HG02938 (cell line): ENCODE measurements at regions not wholly inside any gene's neighbourhood (a gene's known extent, or its start where the extent isn't known, plus 50 kb on each side); places are given as distances from the start of the nearest gene placed in this dataset.
"Not testable (repeated sequence)": the region's sequence is repeated elsewhere in the genome, so short reads cannot be mapped to it uniquely, and the experiment has no call there.

ENCODE experiments used
- ATAC-seq: cut with Tn5 transposase; IDR thresholded peaks from one replicate; pipeline ENCODE4 v1.9.1; 2021; ENCODE audit warnings: mild to moderate bottlenecking, moderate library complexity; ENCODE audit not compliant: unreplicated experiment

DNA sequence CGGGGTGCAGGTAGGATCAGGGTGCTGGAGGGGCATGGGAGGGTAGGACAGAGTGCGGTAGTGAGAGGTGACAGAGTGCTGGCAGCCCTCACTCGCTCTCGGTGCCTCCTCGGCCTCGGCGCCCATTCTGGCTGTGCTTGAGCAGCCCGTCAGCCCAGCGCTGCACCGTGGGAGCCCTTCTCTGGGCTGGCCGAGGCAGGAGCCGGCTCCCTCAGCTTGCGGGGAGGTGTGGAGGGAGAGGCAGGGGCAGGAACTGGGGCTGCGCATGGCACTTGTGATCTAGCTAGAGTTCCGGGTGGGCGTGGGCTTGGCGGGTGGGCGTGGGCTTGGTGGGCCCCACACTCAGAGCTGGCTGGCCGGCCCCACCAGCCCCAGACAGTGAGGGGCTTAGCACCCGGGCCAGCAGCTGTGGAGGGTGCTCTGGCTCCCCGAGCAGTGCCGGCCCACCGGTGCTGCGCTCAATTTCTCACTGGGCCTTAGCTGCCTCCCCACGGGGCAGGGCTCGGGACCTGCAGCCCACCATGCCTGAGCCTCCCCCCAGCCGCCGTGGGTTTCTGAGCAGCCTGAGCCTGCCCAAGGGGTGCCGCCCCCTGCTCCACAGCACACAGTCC, 112.8 kb upstream of the DUSP22 start:
- no peak for ATAC-seq

DNA sequence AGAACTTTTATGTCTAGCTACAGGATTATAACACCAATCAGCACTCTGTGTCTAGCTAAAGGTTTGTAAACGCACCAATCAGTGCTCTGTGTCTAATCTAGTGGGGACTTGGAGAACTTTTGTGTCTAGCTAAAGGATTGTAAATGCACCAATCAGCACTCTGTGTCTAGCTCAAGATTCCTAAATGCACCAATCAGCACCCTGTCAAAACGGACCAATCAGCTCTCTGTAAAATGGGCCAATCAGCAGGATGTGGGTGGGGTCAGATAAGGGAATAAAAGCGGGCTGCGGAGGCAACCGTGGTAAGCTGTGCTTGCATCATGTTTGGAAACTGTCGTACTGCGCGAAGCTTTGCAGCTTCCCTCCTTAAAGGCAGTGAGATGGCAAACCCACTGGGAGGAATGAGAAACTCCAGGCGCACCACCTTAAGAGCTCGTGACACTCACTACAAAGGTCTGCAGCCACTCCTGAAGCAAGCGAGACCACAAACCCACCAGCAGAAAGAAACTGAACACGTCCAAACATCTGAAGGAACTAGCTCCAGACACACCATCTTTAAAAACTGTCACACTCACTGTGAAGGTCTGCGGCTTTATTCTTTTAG, 112.1 kb upstream of the DUSP22 start:
- not testable (repeated sequence) for ATAC-seq

DNA sequence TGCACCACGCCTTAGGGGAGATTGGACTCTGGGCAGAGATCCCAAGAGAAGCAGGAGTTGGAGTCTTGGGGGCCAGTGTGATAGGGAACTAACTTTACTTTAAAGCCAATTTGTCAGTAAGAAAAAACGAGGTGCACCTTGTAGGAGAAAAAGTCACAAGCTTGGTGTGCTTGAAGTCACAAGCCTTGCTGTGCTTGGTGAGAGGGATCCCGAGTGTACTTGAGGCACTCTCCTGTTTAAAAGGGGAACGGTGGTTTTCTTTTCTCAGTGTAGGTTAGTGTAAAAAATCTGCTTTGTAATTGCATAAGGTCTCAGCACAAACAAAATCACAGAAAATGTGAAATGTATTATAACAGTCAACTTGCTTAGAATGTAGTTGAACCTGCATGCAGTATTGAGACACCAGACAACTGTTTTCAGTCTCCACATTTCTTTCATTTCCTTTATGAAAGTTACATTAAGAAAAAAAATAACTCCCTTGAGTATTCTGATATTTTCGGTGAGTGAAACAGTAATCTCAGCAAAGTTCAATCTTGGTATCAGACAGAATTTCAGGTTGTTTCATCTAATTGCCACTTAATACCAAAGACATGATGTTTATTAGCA, 111.1 kb upstream of the DUSP22 start:
- no peak for ATAC-seq

DNA sequence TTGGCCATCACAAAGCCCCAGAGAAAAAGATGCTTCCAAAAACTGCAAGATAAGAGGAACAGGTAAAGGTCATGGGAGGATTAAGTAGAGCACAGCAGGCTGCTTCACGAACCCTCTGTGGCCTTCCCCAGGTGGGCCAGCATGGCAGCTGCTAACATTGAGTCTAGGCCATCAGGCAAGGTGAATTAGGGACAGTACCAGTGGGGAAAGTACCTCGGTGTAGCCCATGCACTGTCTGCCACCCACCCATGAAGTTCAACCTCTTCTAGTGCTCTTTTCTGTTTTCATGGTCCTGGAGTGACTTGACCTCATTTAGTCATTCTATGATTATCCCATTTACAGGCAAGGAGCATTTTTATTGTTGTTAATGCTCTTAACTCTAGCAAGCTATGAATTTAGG, 108.6 kb upstream of the DUSP22 start:
- no peak for ATAC-seq

DNA sequence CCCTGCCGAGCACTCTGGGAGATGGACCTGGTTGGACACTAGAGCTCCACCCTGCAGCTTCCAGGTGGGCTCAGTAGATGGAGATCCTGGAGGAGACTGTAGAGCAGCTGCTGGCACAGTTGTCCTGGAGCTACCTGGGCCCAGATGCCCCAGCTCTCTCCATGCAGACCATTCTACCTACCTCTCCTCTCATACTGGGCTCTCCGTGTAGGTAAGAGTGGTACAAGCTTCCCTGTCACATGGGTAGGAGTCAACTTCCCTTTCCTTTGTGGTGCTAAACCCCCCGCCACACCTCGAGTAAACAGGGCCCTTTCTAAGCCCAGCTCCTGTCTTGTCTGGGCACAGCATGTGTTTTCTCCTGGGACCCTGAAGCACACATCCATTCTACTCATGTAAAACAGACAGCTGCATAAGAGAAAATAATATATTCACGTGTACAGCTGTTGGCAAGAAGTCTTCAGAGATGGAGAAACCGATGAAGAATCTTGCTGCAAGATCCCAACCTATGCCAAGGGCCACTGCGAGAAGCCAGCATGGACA, 108.1 kb upstream of the DUSP22 start:
- no peak for ATAC-seq

DNA sequence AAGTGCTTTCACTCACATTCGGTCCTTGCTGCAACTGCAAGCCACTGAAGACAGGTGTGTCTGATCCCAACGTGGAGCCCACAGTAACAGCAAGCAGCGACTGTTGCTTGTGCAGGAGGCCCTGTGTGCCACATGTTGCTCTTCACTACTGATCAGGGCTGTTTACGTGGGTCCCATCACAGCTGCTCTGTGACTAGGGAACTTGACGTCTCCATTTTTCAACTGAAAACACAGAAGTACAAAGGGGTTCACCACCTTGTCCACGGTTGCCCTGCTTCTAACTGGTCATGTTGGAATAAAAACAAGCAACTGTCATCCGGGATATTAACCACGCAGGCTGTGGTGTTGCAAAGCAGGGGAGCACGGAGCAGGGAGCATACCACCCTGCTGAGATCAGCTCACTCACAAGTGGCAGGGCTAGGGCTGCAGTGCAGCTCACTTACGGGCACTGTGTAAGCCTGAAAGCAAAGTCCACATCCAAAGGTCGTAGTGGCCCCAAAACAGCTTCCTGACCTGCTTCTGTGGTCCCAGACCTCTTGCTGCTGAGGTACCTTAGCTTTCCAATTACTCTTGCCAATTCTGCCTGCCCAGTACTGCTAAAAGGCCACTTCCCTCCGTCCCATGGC, 105.8 kb upstream of the DUSP22 start:
- ATAC-seq = no peak

DNA sequence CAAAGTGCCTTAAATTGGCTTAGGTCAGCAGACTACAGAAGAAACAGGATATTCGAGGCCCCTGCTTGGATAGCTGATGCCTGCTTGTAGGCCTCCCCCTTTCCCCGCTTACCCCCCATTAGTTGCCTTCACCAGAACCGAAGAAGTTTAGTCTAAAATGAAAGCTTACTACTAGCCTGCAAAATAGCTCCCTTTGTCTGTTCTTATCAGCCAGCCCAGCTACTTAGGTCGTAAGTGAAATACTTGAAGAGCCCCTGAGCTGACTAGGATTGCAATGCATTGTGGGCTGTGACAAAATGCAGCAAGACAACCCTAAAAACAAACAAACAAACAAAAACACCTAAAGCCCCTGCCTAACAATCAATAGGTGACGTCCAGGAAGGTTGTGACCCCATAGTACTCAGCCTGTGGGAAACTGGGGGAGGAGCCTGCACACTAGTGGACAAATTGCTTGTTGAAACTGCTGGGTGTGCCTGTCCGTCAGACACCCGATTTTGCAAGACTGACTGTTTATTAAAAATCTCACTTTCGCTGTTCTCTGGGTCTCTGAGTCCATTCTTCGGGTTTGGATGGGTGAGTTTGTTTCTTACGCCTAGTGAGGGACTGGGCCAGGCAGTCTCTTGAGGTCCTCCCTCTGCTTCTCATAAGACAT, 105.0 kb upstream of the DUSP22 start:
- ATAC-seq = no peak

DNA sequence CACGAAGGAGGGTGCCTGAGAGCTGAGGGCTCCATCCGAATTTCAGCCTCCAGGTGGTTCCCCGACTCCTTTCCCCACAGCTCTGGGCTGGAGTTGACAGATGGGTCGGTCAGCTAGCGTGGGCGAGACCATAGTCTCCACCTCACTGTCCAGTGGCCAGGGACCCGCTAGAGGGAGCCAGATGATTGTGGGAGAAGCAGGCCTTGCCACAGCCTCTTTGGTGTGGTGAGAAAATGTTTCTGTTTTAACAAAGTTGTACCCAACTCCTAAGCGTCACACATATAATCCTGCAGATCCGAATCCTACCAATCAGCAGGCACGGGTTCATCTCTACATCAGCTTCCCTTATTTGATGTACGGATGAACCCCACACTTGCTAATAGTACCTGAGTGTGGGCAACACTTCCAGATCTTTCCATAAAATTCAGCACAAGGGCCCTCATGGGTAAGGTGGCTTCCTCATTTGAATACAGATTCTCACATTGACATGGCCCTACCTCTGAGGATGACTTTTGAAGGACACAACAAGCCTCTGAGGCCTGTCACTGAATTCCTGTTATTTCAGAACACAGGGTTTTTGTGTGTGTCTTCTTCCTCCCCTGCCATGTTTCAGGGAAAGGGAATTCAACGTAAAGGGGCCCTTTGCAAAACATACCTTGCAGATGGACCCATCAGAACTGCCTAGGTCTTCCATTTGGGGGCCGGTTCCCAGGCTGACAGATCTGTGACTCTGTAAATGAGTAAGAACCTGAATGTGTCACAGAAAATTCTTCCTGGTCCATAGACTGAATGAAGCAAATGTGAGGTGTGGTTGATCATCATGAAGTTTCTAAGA, 103.2 kb upstream of the DUSP22 start:
- ATAC-seq = peak; percentile 65

DNA sequence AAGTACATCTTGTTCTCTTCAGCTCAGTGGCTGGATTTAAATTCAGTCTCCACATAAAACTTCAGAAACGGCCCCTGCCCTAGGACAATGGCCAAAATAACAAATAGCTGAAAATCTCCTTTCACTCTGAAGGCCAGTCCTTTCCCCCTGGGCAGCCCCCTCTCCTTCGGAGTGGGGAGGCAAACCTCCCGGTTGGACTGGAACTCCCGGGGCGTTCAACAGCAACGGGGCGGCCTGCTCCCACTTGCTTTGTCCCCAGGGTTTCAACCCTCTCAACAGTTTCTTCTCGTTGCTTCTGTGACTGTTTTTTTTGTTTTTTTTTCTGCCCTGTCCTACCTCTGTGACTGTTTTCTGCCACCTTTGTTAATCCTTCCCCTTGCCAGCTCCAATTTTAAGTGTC, 102.6 kb upstream of the DUSP22 start:
- ATAC-seq = peak; percentile 2

DNA sequence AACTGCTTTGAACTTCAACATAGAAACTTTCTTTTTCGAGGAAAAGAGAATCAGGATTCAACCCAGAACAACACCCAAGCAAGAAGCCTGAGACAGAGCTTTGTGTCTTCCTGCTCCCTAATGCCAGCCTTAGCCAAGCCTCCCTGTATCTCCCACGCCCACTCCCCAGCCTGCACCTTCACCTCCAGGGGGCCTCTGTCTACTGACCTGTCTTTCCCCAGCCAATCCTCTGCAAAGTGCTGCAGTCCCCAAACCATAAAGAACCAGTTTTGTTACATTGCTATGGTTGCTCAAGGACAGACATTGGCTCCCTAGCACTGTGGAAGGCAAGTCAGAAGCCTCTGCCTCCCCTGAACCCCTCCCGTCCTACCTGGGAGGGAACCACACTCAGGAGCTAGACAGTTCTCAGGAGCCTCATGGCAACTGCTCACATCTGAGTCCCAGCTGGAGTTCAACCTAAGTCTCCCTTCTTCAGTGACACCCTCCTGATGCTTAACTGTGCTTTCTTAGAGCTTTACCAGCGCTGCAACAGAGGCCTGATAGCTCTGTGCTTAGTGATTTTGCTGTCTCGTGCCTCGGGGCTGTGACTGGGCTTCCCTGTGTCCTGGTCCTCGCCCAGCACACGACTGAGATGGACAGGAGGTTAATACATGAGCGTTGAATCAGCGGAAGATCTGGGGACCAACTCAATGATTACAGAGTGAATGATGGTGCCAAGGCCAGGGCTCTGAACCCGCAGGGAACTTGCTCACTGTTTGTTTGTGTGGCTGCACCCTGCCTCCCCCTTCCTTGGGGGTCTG, 101.5 kb upstream of the DUSP22 start:
- no peak for ATAC-seq

DNA sequence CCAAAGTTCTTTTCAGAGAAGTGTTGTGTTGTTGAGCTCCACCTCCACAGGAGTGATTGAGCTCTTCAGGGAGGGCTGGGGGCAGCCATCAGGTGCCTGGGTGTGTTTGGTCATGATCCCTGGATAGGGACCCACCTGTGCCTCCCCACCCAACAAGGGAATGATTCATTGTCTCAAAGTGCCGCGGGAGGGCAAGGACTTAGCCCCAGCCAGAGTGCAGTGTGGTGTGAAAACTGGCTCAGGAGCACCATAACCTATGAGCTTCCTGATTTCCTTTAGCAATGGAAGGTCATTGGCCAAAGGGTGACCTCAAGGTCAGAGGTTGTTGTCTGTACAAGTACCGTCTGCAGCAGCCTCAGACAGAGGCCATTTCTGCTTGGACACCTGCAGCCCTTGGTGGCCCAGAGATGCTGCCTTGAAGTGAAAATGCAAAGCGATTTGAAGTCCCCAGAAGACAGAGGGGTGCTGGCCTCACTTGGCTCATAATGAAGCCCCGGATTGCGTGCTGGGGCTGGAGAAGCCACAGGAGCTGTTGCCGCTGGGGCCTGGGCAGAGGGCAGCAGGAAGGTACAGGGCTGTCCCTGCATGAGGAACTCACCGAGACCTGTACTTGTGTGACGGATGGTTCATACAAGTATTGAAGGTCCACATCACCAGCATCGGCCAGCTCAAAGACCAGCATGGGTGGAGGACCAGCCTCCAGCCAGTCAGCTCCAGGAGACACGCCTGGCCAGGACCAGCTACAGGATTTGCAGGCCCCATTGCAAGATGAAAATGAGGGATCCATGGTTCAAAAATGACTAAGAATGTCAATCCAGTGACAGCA, 100.6 kb upstream of the DUSP22 start:
- ATAC-seq = no peak

DNA sequence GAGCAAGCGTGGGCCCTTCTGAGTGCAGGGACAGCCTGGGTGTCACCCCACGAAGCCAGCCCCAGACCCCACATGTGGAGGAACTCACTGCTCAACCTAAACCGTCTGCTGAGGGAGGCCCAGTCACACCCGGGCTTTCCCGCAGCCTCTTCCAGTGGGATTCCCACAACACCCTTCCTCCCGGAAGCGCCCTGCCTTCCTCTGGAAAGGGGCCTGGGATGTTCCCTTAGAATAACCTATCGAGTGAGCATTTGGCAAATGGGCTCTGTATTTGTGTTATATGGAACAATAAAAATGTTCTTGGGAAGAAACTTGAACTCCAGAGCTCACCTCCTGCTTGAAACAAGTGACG, 100.0 kb upstream of the DUSP22 start:
- ATAC-seq = no peak

DNA sequence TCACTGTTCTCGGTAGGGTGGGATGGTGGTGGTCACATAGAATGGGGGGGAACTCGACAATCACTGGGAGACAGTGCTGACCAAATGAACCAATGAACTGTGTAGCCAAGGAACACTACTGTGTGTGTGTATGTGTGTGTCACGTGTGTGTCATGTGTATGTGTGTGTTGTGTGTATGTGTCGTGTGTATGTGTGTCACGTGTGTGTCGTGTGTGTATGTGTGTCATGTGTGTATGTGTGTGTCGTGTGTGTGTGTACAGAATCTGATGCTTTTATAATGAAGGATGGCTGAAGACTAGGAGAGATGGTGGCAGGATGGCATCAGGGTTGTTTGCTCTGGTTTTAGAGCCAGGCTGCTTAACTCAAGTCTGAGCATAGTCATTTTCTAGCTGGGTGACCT, 99.1 kb upstream of the DUSP22 start:
- no peak for ATAC-seq

DNA sequence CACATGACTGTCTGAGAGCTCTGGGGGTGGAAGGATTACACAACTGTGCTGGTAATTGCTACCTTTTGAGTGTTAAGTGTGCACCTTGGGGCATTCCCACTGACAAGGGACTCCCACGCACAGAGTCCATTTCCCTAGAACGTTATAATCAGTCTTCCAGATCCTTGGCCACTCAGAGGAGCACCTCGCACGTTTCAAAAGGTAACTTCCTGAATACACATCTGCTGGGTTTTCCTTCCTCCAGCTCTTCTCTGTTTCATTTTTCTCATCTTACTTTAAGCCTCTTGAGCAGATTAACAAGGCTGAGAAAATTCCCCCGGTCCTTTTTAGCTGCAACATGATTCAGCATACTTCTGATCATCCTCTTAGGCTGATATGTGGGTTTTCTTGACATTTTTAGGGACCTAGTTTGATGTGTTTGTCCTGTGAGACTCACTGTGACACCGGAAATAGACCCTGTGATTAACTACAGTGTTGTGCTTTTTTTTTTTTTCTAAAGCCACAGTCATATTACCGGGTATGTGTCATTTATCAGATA, 98.4 kb upstream of the DUSP22 start:
- no peak for ATAC-seq

DNA sequence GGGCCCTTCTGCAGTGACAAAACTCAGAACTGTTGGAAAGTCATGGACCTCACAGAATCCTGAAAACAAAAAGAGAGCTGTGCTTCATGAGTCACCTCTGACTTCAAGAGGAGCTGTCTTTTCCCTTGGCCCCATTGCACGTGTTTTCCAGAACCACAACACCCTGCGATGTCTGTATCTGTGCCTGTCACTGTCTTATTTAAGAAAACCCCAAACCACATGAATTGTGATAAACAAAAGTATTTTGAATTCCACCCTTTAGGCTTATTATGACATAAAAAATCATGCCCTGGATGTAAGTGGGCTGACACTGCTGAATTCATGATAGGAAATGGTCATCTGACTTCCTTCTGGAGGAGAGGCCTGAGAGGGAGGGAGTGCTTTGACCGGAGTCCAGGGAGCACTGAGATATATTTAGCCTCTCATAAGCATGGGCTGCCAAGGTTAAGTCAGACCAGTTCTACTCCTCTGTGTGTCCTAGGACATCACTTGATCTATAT, 96.4 kb upstream of the DUSP22 start:
- ATAC-seq = no peak

DNA sequence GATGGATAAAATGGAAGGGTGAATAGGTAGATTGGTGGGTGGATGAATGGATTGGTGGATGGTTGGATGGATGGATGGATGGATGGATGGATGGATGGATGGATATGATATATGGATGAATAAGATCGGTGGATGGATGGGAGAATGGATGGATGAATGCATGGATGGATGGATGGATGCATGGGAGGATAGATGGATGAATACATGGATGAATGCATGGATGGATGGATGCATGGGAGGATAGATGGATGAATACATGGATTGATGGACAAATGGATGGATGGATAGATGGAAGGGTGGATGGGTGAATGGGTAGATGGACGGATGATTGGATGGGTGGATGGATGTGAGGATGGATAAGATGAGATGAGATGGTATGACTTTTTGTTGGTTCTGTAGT, 95.7 kb upstream of the DUSP22 start:
- ATAC-seq = no peak

DNA sequence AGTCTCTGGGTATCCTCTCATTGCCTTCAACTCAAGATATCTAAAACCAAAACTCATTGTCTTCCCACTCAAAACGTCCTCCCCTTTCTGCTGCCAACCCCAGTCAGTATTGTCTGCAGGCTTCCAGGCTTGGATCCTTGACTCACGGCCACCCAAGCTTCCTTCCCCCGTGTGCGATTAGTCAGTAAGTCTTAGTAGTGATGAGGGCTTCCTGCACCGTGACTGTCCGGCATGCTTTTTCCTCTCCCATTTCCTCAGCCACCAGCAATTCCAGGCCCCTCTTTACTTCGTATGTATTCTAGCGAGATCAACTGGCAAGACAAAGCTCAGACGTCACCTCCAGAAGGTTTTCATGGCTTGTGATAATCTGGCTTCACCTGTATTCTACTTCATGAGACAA, 88.6 kb upstream of the DUSP22 start:
- ATAC-seq = no peak

DNA sequence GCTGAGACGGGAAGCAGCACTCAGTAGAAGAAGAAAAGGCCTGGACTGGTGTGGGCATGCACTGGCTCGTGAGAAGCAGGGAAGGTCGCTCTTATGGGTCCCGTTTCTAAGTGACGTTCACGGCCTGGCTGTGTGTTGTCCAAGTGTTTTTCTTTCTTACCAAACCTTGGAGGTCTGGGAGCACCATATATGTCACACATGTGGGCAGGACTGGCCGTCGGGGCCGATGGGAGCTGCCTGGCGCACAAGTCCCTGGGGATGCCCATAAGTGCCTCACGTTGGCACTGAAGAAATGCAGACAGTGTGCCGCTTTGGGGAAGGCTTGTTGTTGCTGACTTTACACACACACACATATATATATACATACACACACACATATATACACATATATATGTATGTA, 86.0 kb upstream of the DUSP22 start:
- no peak for ATAC-seq

DNA sequence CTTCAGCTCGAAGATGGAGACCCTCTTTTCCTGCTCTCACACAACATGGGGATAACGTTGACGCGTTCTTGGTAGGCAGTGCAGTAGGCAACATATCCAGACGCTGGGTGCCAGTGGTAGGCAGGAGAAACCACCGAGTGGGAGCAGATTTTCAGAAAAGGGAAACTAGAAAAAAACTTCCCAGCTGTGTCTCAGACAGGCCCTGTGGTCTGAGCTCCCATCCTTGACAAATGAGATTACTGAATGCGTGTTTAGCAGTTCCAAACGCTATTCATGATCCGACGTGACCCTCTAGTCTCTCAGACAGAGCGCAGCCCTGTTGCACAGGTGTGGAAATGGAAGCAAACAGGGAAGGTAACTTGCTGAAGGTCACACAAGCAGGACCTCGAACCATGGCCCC, 83.9 kb upstream of the DUSP22 start:
- no peak for ATAC-seq
